ENCODE measurements at regions not wholly inside any gene's neighbourhood (a gene's known extent, or its start where the extent isn't known, plus 50 kb on each side); places are given as distances from the start of the nearest gene placed in this dataset.
"Not testable (repeated sequence)": the region's sequence is repeated elsewhere in the genome, so short reads cannot be mapped to it uniquely, and the experiment has no call there.

DNA sequence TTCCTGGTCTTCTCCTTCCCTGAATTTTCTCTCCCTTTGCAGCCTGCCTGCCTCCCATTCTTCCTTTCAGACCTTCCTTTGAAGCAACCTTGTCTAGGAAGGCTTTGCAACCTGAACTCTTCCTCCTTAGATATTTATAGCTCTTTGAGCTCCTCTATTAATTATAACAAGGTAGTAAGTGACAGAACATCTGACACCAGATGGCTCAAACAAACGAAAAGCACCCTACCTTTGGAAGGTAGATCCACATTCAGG lies 57.2 kb upstream of the SLC1A4 start:
- ChIA-PET POLR2A (interaction anchor here (0.7 kb wide), 2 partner anchors 112 to 801 kb away, joined by 3 read pairs; no protein-coding TSS in a partner anchor), CTCF (interaction anchor here (1.2 kb wide), 1 partner anchor 14 kb away, joined by 3 read pairs; no protein-coding TSS in a partner anchor)
- intact Hi-C loops (cut with micrococcal nuclease), result no loop called here
- Mint-ChIP-seq H3K9me3 (ENCODE audit: unreplicated experiment) (no peaks in the 10 kb centered on the region), H3K27me3 (ENCODE audit: insufficient read depth, unreplicated experiment) (peaks cover 13% of the 10 kb centered on the region), H3K4me1 (ENCODE audit: insufficient read depth, unreplicated experiment) (no peaks in the 10 kb centered on the region), H3K4me3 (ENCODE audit: unreplicated experiment) (no peak overlapping the region), H3K36me3 (ENCODE audit: insufficient read depth, unreplicated experiment) (no peaks in the 10 kb centered on the region), H3K27ac (ENCODE audit: low read depth, unreplicated experiment) (no peak overlapping the region)
- BruUV-seq (replicated peaks), result no TSS peak
- no peak for DNase-seq (ENCODE audit: unreplicated experiment)
- TF ChIP-seq, protein P1, sequence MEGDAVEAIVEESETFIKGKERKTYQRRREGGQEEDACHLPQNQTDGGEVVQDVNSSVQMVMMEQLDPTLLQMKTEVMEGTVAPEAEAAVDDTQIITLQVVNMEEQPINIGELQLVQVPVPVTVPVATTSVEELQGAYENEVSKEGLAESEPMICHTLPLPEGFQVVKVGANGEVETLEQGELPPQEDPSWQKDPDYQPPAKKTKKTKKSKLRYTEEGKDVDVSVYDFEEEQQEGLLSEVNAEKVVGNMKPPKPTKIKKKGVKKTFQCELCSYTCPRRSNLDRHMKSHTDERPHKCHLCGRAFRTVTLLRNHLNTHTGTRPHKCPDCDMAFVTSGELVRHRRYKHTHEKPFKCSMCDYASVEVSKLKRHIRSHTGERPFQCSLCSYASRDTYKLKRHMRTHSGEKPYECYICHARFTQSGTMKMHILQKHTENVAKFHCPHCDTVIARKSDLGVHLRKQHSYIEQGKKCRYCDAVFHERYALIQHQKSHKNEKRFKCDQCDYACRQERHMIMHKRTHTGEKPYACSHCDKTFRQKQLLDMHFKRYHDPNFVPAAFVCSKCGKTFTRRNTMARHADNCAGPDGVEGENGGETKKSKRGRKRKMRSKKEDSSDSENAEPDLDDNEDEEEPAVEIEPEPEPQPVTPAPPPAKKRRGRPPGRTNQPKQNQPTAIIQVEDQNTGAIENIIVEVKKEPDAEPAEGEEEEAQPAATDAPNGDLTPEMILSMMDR (IDR thresholded peaks at IDR 0.05; ENCODE audit: unreplicated experiment), result no peak

DNA sequence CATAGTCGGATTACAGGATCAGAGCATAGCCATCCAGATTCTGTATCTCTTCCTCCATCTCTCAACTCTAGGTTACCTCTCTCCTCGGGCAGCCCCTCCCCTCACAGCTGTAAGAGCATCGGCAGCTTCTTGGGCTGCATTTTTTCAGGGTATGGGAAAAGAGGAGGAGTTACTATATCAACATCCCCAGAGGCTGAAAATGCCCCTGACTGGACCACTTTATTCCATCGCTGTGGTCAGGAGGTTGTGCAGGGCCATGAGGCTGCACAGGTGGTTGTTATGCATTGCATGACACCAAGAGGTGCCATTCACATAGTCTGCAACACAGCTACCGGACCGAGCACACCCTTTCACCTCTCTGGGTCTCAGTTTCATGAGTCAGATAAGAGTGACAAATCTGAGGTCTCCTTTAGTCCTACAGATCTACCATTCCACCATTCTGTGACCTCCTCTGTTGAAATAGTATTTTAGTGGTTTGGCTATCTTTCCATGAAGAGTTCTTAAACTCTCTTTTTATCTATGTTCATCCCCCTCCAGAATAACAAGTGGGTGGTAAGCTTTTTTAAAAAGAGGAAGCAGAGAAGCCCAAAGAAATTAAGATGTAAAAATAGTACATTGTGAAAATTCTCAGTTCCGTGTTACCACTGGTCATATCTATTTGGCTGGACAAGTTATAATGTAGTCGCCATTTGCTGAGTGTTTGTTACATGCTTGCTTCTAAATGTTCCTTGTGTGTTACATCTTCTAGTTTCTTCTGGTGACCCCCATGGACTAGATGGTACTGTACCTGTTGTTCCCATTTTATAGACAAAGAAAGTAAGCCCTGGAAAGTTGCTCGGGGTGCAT lies 56.6 kb upstream of the SLC1A4 start:
- CTCF ChIA-PET, result interaction anchor here (0.7 to 1.2 kb wide), 3 partner anchors 15 to 117 kb away, joined by 3 read pairs; no protein-coding TSS in a partner anchor

DNA sequence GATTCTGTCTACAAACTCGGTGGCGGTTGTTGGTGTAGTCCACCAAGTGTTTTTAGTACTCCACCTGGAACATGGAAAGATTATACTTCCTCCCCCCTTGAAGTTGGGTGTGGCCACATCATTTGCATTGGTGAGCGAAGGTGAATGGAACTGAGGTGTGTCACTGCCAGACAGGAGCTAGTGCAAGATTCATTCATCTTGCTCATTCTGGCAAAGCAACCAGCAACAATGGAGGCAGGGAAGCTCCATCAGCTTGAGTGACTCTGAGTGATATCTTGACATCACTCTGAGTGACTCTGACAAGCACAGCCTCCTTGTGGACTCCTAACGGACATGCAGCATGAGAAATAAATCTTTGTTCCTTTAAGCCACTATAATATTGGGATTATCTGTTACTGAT lies 54.7 kb upstream of the SLC1A4 start:
- ChIA-PET CTCF (interaction anchor here (0.8 kb wide), 1 partner anchor 13 kb away, joined by 3 read pairs; no protein-coding TSS in a partner anchor), POLR2A (no interaction called here)
- no peaks in the 10 kb centered on the region for H3K9me3 Mint-ChIP-seq (ENCODE audit: unreplicated experiment)
- peaks cover 28% of the 10 kb centered on the region for H3K27me3 Mint-ChIP-seq (ENCODE audit: insufficient read depth, unreplicated experiment)
- no peak overlapping the region for H3K27ac Mint-ChIP-seq (ENCODE audit: low read depth, unreplicated experiment)
- TF ChIP-seq, protein P1 (IDR thresholded peaks at IDR 0.05; ENCODE audit: unreplicated experiment), result no peak
- BruUV-seq (replicated peaks), result no TSS peak
- intact Hi-C loops (cut with micrococcal nuclease), result no loop called here
- no peaks in the 10 kb centered on the region for H3K4me1 Mint-ChIP-seq (ENCODE audit: insufficient read depth, unreplicated experiment)
- DNase-seq (ENCODE audit: unreplicated experiment), result no peak
- no peak overlapping the region for H3K4me3 Mint-ChIP-seq (ENCODE audit: unreplicated experiment)
- no peaks in the 10 kb centered on the region for H3K36me3 Mint-ChIP-seq (ENCODE audit: insufficient read depth, unreplicated experiment)

More for the DNA sequence above, 56.6 kb upstream of the SLC1A4 start:
- Mint-ChIP-seq H3K27ac (ENCODE audit: low read depth, unreplicated experiment) (no peak overlapping the region), H3K4me1 (ENCODE audit: insufficient read depth, unreplicated experiment) (no peaks in the 10 kb centered on the region), H3K4me3 (ENCODE audit: unreplicated experiment) (no peak overlapping the region), H3K27me3 (ENCODE audit: insufficient read depth, unreplicated experiment) (peaks cover 13% of the 10 kb centered on the region), H3K9me3 (ENCODE audit: unreplicated experiment) (no peaks in the 10 kb centered on the region), H3K36me3 (ENCODE audit: insufficient read depth, unreplicated experiment) (no peaks in the 10 kb centered on the region)
- POLR2A ChIA-PET, result interaction anchor here (0.7 kb wide), 2 partner anchors 111 to 801 kb away, joined by 3 read pairs; no protein-coding TSS in a partner anchor
- no peak for DNase-seq (ENCODE audit: unreplicated experiment)
- BruUV-seq (replicated peaks), result no TSS peak
- TF ChIP-seq, protein P1 (IDR thresholded peaks at IDR 0.05; ENCODE audit: unreplicated experiment), result no peak
- intact Hi-C loops (cut with micrococcal nuclease), result no loop called here

DNA sequence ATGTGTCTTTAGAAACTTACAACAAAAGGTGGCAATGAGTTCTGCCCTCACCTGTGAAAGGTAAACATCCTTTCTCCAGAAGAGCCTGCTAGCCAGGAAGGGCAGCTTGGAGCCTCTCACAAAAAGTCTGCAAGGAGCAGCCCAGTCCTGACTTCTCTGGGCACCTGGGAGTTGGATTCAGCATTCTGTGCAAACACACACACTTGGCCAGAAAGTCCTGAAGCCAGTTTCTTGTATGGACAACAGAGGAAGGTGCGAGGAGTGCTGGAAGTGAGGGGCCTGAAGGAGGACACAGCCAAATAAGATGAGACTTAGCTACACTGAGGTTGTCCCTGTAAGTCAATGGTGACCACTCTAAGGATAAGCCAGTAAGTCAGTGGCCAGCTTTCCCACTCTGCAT lies 52.4 kb upstream of the SLC1A4 start:
- Mint-ChIP-seq H3K36me3 (ENCODE audit: insufficient read depth, unreplicated experiment) (no peaks in the 10 kb centered on the region), H3K9me3 (ENCODE audit: unreplicated experiment) (no peaks in the 10 kb centered on the region), H3K4me3 (ENCODE audit: unreplicated experiment) (no peak overlapping the region), H3K4me1 (ENCODE audit: insufficient read depth, unreplicated experiment) (no peaks in the 10 kb centered on the region), H3K27me3 (ENCODE audit: insufficient read depth, unreplicated experiment) (peaks cover 17% of the 10 kb centered on the region), H3K27ac (ENCODE audit: low read depth, unreplicated experiment) (no peak overlapping the region)
- no TSS peak for BruUV-seq (replicated peaks)
- TF ChIP-seq, protein P1 (IDR thresholded peaks at IDR 0.05; ENCODE audit: unreplicated experiment), result no peak
- ChIA-PET CTCF (no interaction called here), POLR2A (no interaction called here)
- intact Hi-C loops (cut with micrococcal nuclease), result no loop called here
- no peak for DNase-seq (ENCODE audit: unreplicated experiment)

DNA sequence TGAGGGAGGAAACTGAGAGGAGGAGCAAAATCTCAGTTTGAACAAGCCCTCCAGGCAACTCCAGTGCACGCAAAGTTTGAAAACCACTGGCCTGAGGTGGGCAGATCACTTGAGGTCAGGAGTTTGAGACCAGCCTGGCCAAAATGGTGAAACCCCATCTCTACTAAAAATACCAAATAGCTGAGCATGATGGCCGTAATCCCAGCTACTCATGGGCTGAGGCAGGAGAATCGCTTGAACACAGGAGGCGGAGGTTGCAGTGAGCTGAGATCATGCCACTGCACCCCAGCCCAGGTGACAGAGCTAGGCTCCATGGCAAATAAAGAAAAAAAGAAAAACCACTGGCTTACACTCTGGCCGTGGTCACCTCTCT lies 51.9 kb upstream of the SLC1A4 start:
- POLR2A ChIA-PET; H3K27ac Mint-ChIP-seq (ENCODE audit: low read depth, unreplicated experiment); intact Hi-C loops (cut with micrococcal nuclease); BruUV-seq (replicated peaks); H3K4me1 Mint-ChIP-seq (ENCODE audit: insufficient read depth, unreplicated experiment); H3K36me3 Mint-ChIP-seq (ENCODE audit: insufficient read depth, unreplicated experiment); DNase-seq (ENCODE audit: unreplicated experiment); H3K4me3 Mint-ChIP-seq (ENCODE audit: unreplicated experiment); H3K9me3 Mint-ChIP-seq (ENCODE audit: unreplicated experiment): not testable (repeated sequence)
- peaks cover 15% of the 10 kb centered on the region for H3K27me3 Mint-ChIP-seq (ENCODE audit: insufficient read depth, unreplicated experiment)
- CTCF ChIA-PET, result interaction anchor here (0.8 kb wide), 1 partner anchor 19 kb away, joined by 3 read pairs; no protein-coding TSS in a partner anchor
